SU-DHL-6 (cell line): ENCODE measurements at regions not wholly inside any gene's neighbourhood (a gene's known extent, or its start where the extent isn't known, plus 50 kb on each side); places are given as distances from the start of the nearest gene placed in this dataset.
"Not testable (repeated sequence)": the region's sequence is repeated elsewhere in the genome, so short reads cannot be mapped to it uniquely, and the experiment has no call there.

Experiments
- H2AFZ ChIP-seq: fragments of 200-600 bp; sonication (generic); 2 replicates; pipeline ENCODE4 v1.6.1; 2014; ENCODE audit warnings: low read depth, mild to moderate bottlenecking, moderate library complexity, mixed read lengths, antibody characterized with exemption, low read length; ENCODE audit not compliant: severe bottlenecking
- H3F3A ChIP-seq: fragments of 200-600 bp; shearing (Covaris generic); 2 replicates; pipeline ENCODE4 v1.6.0; 2016; ENCODE audit warnings: antibody characterized with exemption, mild to moderate bottlenecking; ENCODE audit not compliant: insufficient read depth
- H3K27ac ChIP-seq: fragments of 200-600 bp; sonication (generic); 2 replicates; pipeline ENCODE4 v1.5.1; 2016; ENCODE audit warnings: low read depth, mild to moderate bottlenecking, low read length, moderate library complexity, mixed read lengths
- H3K27me3 ChIP-seq: fragments of 200-600 bp; sonication (generic), shearing (Covaris generic); 2 replicates; pipeline ENCODE4 v1.6.0; 2014; ENCODE audit warnings: mild to moderate bottlenecking, low read length
- H3K36me3 ChIP-seq: fragments of 200-600 bp; sonication (generic); 2 replicates; pipeline ENCODE4 v1.6.1; 2014; ENCODE audit warnings: mild to moderate bottlenecking, low read length, mixed read lengths
- H3K4me2 ChIP-seq: fragments of 300-600, 200-600 bp; shearing (Covaris generic), sonication (generic); 2 replicates; pipeline ENCODE4 v1.6.0; 2014; ENCODE audit warnings: low read length, low read depth, mild to moderate bottlenecking; ENCODE audit not compliant: poor library complexity, severe bottlenecking
- H3K4me3 ChIP-seq: fragments of 200-600 bp; sonication (generic); 2 replicates; pipeline ENCODE4 v1.5.1; 2014; ENCODE audit warnings: antibody characterized with exemption, low read length, mild to moderate bottlenecking, mixed read lengths; ENCODE audit not compliant: insufficient read depth, poor library complexity, severe bottlenecking
- H3K79me2 ChIP-seq: fragments of 200-600 bp; sonication (generic); 2 replicates; pipeline ENCODE4 v1.6.1; 2014; ENCODE audit warnings: mild to moderate bottlenecking, low read length, moderate library complexity; ENCODE audit not compliant: insufficient read depth
- H3K9ac ChIP-seq: fragments of 200-600 bp; sonication (generic); 2 replicates; pipeline ENCODE4 v1.7.0; 2014; ENCODE audit warnings: mild to moderate bottlenecking, low read length
- H3K9me2 ChIP-seq: fragments of 200-600 bp; sonication (generic); replicated peaks from 2 replicates; pipeline ENCODE4 v1.6.1; 2014; ENCODE audit warnings: low read length; ENCODE audit not compliant: insufficient read depth
- H3K9me3 ChIP-seq: fragments of 200-600 bp; sonication (generic); 2 replicates; pipeline ENCODE4 v1.6.1; 2014; ENCODE audit warnings: low read length, mixed read lengths; ENCODE audit not compliant: insufficient read depth
- H4K20me1 ChIP-seq: fragments of 200-600 bp; sonication (generic); 2 replicates; pipeline ENCODE4 v1.6.1; 2014; ENCODE audit warnings: low read depth, mild to moderate bottlenecking, antibody characterized with exemption, low read length, moderate library complexity, mixed read lengths

- not testable (repeated sequence) for H3K4me2 ChIP-seq, H3K4me3 ChIP-seq, H3K9me3 ChIP-seq, H3K79me2 ChIP-seq, H3K9me2 ChIP-seq, H3F3A ChIP-seq, H3K36me3 ChIP-seq, H4K20me1 ChIP-seq, H2AFZ ChIP-seq, H3K9ac ChIP-seq, H3K27ac ChIP-seq, H3K27me3 ChIP-seq
Observed at GRCh38 chr17:16860467-16860866, 111.5 kb downstream of the TNFRSF13B start.

DNA sequence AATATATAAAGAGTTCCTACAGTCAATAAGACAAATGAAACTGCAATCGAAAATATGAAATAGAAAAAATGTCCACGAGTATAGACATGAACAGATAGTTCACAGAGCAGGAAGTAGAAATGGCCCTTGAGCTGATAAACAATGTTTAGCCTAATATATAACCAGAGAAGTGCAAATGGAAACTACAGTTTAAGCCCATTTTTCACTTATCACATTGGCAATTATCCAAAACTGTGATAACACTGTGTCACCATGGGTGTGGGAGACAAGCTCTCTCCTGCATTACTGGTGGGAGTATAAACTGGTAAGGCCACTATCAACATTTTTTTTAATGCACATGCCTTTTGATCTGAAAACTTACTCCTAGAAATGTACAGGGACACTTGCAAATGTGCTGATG, 112.4 kb downstream of the TNFRSF13B start:
- H3K36me3 ChIP-seq, H4K20me1 ChIP-seq, H3K9ac ChIP-seq, H3K27ac ChIP-seq, H3K4me3 ChIP-seq, H3K79me2 ChIP-seq, H3K27me3 ChIP-seq, H3K9me2 ChIP-seq, H3F3A ChIP-seq, H2AFZ ChIP-seq, H3K4me2 ChIP-seq, H3K9me3 ChIP-seq: not testable (repeated sequence)

- H3F3A ChIP-seq, result not testable (repeated sequence)
Observed at GRCh38 chr17:16857746-16858145, 114.2 kb downstream of the TNFRSF13B start.

DNA sequence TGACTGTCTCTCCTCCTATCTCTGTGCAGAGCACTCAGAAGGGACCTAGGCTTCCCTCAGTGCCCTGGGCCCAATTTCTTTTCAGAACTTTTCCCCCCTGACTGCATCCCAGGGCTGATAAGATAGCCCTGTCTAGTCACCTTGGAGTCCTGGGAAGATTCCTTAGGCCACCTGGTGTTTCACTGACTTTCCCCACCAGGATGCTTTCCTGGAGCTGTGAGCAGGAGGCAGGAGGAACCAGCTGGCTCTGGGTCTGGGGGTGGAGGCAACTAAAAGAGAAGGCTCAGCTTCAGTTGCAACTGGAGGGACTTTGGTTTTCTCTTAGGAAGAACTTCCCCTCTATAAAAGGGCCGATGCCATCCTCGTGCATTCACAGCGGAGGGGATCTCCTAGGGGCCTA, 115.1 kb downstream of the TNFRSF13B start:
- not testable (repeated sequence) for H3K4me3 ChIP-seq, H3K27me3 ChIP-seq, H3K27ac ChIP-seq, H2AFZ ChIP-seq, H4K20me1 ChIP-seq, H3F3A ChIP-seq, H3K79me2 ChIP-seq, H3K9ac ChIP-seq, H3K4me2 ChIP-seq, H3K36me3 ChIP-seq, H3K9me3 ChIP-seq, H3K9me2 ChIP-seq

More at GRCh38 chr17:16857746-16858145, 114.2 kb downstream of the TNFRSF13B start:
- H3K9me2 ChIP-seq, H3K79me2 ChIP-seq, H3K36me3 ChIP-seq, H3K4me2 ChIP-seq, H3K9ac ChIP-seq, H3K27me3 ChIP-seq, H3K27ac ChIP-seq, H2AFZ ChIP-seq, H3K9me3 ChIP-seq, H3K4me3 ChIP-seq, H4K20me1 ChIP-seq: not testable (repeated sequence)

- H3K9me3 ChIP-seq, H3K9me2 ChIP-seq, H3K27ac ChIP-seq, H3K79me2 ChIP-seq, H3K27me3 ChIP-seq, H2AFZ ChIP-seq, H3K9ac ChIP-seq, H3K36me3 ChIP-seq, H3K4me2 ChIP-seq, H3K4me3 ChIP-seq, H3F3A ChIP-seq, H4K20me1 ChIP-seq: not testable (repeated sequence)
Observed at GRCh38 chr17:16856171-16856570, 115.7 kb downstream of the TNFRSF13B start.

DNA sequence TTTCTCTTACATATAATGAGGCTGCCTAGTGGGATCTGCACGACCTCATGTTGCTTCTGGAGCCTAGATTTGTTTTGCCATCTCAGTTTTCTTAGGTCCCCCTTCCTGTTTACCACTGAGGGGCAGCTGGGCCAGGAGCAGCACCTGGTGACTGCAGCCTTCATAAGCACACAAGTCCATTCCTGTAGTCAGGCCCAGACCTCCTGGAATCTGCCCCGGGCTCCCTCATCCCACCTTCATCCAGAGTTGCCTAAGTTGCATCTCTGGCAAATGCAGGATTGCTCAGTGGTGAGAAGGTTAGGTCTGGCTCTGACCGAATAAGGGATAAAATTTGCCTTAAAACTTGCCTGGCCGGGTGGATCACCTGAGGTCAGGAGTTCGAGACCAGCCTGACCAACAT, 117.3 kb downstream of the TNFRSF13B start:
- not testable (repeated sequence) for H2AFZ ChIP-seq

More for the DNA sequence above, 117.3 kb downstream of the TNFRSF13B start:
- H3K27ac ChIP-seq, H3K27me3 ChIP-seq, H3K36me3 ChIP-seq, H3K9me2 ChIP-seq, H4K20me1 ChIP-seq, H3K4me3 ChIP-seq, H3K79me2 ChIP-seq, H3F3A ChIP-seq, H3K9ac ChIP-seq, H3K4me2 ChIP-seq, H3K9me3 ChIP-seq: not testable (repeated sequence)
